HT1080 (cell line): ENCODE measurements at regions not wholly inside any gene's neighbourhood (a gene's known extent, or its start where the extent isn't known, plus 50 kb on each side); places are given as distances from the start of the nearest gene placed in this dataset.
A peak's percentile ranks its signal among the peaks of the same experiment; 100 is the strongest.

Experiments
- DNase-seq: peaks from one replicate; pipeline ENCODE4 v3.0.0-alpha.2; 2015; ENCODE audit warnings: low read depth

GRCh38 chr20:16678779-16679178 lies 51.0 kb upstream of the SNRPB2 start:
- no peak for DNase-seq

DNA sequence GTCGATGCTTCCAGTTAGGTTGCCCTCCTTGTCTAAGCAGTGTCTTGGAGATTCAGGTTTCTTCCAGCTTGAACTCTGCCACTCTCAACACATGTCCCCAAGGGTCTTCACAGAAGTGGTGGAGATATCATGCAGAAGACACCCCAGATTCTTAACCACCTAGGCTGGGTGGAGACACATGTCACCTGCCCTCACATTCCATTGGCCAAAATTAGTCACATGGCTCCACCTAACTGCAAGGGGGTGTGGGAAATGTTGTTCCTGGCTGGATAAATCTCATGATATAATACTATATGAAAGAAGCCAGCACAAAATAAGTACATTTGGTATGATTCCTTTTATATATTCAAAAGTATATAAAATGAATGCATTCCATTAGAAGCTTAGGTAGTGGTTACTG lies 52.9 kb upstream of the SNRPB2 start:
- DNase-seq: no peak

- no peak for DNase-seq
Observed at GRCh38 chr20:16675001-16675564, 54.7 kb upstream of the SNRPB2 start.

GRCh38 chr20:16674243-16674642 lies 55.6 kb upstream of the SNRPB2 start:
- no peak for DNase-seq

DNA sequence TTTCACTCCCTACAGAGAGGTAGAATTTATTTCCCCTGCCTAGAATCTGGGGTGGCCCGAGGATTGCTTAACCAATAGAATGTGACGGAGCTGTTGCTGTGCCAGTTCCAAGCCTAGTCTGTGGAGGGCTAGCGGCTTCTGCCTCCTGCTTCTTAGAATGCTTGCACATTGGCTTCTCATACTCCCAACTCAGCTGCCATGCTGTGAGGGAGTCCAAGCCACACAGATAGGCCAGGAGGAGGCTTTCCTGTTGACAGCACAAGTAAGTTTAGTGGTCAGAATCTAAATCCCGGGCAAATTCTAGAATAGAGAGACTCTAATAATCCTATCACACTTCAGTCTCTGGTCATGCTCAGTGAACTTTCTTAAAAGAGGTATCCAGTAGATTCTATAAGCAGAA lies 57.5 kb upstream of the SNRPB2 start:
- no peak for DNase-seq

DNA sequence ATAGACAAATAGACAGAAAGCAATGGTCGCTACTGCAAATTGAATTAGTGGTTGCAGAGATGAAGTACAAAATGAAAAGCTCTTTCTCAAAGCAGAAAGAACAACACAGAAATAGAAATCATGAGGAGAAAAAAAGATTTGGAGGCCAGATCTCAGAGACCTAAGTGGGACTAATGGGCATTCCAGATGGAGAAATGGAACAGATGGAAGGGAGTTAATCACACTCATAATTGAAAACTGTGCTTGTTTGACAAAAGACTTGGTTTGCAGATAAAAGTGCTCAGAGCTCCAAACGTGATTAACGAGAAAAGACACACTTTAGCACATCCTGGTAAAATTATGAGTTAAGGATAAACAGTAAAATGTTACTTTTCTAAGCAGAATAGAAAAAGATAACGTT lies 58.1 kb upstream of the SNRPB2 start:
- no peak for DNase-seq

DNA sequence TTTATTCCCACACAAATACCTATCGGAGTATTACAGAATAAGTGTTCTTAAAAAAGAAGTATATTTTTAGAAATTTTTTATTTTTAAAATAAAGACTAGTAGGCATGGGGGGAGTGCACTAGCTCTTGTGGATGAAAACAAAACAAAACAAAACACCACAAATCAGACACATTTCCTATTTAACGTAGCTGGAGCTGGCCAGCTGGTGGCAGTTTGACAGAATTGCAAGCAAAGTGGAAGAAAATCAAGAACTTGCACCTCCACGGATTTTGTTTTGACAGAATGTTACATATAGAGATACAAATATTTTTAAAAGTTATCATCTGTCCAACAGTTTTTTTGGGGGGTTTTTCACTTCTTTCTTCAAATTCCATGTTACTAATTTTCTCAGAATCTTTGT lies 63.6 kb upstream of the SNRPB2 start:
- DNase-seq: no peak

DNA sequence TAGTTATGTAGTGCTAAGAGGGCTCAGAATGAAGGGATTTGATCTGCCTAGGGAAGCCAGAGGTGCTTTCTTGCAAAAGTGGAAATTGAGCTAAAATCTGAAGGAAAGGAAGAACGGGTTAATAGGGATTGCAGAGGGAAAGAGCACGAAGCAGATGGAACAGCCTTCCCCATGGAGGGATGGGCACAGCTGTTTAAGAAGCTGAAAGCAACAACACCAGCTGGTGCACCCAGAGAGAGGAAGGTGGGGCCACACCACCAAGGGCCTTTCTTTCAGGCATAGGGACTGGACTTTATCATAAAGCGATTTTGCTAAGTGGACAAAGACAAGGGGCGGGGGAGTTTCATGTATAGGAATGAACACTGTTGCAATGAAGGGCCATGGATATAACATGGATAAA lies 65.8 kb upstream of the SNRPB2 start:
- no peak for DNase-seq

- DNase-seq: no peak
Observed at GRCh38 chr20:16662467-16662866, 67.4 kb upstream of the SNRPB2 start.

- peak; percentile 32 for DNase-seq
Observed at GRCh38 chr20:16661756-16662155, 68.1 kb upstream of the SNRPB2 start.

DNA sequence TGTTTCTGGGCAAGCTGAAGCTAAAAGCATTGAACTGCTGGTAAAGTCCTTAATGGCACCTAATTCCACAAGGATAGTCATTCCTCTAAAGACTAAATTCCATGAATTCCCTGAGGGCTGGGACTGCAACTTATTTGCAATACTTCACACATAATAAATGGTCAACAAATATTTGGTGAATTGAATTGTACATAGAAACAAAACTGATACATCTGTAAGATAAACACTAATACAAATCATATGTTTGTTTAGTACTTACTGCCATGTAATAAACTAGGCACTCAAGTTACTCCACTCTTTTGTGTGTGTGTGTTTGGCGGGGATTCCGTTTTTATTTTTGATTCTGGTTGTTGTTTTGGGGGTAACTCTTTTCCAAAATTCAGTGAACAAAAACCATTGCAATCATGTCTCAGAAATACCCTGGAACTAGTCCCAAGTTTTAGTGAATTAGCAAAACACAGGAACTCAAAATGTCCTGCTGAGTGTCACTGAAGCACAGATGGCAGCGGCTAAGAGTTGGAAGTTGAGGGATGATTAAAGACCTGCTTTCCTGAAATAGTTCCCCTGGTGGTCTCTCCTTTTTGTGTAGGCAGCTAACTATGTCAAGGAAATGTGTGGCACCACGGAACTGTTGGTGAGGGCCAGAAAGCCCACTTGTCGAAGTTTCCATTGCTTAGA lies 74.8 kb upstream of the SNRPB2 start:
- DNase-seq: no peak

GRCh38 chr20:16653266-16653665 lies 76.6 kb upstream of the SNRPB2 start:
- DNase-seq: no peak

DNA sequence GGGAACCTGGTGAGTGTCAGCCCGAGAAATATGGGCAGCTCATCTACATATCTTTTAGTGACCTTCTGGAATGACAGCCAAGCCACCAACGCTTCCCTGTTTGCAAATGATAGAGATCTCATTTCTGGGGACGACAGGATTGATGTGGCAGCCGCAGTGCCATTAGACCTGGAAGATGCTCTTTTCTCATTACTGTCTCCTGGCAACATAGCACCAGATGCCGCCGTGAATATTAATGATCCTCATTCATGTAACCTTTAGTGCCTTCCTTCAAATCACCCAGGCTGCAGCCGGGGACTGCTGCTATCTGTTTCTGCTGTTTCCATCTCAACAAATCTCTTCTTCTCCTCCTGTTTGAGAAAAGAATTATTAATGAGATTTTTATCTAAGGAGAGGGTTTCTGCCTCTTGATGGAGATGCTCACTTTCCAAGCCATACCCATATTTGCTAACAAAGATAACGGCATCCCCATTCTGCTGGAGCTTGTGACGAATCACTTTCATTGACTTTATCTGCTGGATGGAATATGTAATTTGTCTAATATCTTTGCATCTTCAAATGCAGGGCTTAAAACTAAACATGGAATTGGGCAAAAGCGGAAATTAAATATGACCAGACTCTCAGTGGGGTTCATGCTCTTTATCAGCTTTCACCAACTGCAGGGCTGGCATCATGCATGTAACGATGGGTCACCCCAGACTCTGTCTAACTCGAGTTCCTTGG lies 74.8 kb upstream of the KIF16B start:
- DNase-seq: no peak

GRCh38 chr20:16641511-16642023 lies 68.3 kb upstream of the KIF16B start:
- no peak for DNase-seq

GRCh38 chr20:16639027-16639941 lies 66.0 kb upstream of the KIF16B start:
- no peak for DNase-seq

DNA sequence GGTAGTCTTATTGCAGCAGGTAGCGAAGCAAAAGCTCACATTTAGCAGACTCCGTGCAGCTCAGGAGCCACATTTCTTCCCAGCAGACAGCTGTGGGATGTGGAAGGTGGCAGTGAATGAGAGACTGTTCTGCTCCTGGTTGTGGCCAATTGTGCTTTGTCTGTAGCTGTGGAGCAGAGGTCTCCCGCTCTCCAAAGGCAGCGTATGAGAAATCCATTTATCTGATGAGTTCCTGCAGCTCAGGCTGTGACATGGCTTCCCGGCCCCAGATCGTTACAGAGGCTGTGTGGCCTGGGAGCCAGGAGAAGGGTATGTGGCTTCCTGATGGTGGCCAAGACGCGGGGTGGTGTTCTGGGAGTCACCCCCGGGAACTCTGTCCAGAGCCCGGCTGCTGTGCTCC lies 64.5 kb upstream of the KIF16B start:
- DNase-seq: no peak

DNA sequence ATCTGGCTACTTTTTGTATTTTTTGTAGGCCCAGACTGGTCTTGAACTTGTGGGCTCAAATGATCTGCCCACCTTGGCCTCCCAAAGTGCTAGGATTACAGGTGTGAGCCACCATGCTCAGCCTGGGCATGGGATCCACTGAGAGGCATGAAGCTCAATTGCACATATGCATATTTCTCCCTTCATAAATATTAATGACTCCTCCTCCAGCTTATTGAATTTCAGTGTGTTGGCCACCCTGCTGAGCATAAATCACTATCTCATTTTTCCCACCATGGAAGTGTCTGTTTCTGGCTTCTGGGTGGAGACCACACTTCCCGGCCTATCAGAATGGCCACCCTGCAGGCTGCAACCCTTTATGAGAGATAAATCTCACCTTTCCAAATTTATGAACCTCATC lies 53.6 kb upstream of the KIF16B start:
- no peak for DNase-seq

DNA sequence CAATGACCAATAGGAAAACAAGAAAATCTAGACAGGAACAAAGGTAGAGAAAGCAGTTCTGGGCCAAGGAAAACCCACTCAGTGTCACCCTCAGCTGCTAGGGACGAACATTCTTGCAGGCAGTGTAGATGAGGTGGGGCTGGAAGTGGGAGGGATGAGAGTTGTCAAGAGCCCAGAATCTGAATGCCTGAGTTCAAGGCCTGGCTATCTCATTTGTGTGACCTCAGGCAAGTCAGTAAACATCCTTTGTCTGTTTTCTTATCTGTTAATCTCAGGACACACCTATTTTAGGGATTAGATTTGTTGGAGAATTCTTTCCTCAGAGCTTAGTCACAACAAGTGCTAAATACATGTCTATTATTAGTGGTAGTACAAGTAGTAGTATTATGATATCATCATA lies 50.9 kb upstream of the KIF16B start:
- DNase-seq: no peak
